Fibroblast of mammary gland (primary cell): ENCODE measurements at regions not wholly inside any gene's neighbourhood (a gene's known extent, or its start where the extent isn't known, plus 50 kb on each side); places are given as distances from the start of the nearest gene placed in this dataset.
"Not testable (repeated sequence)": the region's sequence is repeated elsewhere in the genome, so short reads cannot be mapped to it uniquely, and the experiment has no call there.

Experiments used
- DNase-seq: peaks from one replicate; pipeline ENCODE4 v3.0.0-alpha.2; 2010; ENCODE audit warnings: low read depth
- H3K4me3 ChIP-seq: 2 replicates; pipeline ENCODE4 v1.5.1; 2011; ENCODE audit warnings: low read depth, mild to moderate bottlenecking, low read length, moderate library complexity; ENCODE audit not compliant: control insufficient read depth
- TF ChIP-seq, protein P1 (sequence below): conservative IDR thresholded peaks from 2 replicates; pipeline ENCODE4 v1.5.1; 2011; ENCODE audit warnings: low read depth, low read length, inconsistent platforms; ENCODE audit not compliant: control insufficient read depth, insufficient read depth

DNA sequence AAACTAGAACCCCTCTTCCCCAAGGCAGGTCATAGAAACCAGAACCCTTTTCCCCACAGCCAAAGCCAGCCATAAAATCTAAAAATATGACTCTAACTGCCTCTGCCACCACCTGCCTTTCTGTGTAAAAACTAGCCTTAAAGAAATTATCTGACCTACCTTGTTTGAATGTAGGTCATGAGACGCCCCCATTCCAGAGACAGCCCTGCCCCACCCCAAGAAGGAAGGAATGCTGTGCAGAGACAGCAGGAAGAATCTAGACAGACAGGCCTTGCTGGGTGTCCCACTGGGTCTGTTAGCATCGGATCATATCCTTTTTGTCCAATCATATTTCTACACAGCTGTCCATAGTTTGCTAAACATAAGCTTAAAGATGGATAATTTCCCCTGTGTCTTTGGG lies 128.4 kb upstream of the RAB4A start:
- DNase-seq: no peak
- no peak overlapping the region for H3K4me3 ChIP-seq
- TF ChIP-seq, protein P1, sequence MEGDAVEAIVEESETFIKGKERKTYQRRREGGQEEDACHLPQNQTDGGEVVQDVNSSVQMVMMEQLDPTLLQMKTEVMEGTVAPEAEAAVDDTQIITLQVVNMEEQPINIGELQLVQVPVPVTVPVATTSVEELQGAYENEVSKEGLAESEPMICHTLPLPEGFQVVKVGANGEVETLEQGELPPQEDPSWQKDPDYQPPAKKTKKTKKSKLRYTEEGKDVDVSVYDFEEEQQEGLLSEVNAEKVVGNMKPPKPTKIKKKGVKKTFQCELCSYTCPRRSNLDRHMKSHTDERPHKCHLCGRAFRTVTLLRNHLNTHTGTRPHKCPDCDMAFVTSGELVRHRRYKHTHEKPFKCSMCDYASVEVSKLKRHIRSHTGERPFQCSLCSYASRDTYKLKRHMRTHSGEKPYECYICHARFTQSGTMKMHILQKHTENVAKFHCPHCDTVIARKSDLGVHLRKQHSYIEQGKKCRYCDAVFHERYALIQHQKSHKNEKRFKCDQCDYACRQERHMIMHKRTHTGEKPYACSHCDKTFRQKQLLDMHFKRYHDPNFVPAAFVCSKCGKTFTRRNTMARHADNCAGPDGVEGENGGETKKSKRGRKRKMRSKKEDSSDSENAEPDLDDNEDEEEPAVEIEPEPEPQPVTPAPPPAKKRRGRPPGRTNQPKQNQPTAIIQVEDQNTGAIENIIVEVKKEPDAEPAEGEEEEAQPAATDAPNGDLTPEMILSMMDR: no peak

DNA sequence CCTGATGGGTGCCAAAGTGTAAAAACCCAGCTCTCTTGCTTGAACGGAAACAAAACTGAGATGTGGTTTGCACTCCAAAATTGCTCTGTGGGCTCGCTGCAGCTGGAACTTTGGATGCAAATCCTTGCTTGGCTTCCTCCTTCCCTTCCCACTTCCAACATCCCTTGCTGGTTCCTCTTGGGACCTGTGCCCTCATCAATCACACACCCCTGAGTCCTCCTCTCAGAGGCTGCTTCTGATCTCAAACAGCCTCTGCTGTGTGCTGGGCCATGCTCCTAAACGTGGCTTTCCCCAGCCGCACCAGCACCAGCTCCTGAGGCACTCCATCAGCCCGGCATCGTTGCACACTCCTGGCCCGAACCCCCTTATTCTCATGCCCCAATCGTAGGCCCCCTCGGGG lies 124.3 kb upstream of the RAB4A start:
- TF ChIP-seq, protein P1: no peak
- peak; percentile 4 for DNase-seq
- no peak overlapping the region for H3K4me3 ChIP-seq

DNA sequence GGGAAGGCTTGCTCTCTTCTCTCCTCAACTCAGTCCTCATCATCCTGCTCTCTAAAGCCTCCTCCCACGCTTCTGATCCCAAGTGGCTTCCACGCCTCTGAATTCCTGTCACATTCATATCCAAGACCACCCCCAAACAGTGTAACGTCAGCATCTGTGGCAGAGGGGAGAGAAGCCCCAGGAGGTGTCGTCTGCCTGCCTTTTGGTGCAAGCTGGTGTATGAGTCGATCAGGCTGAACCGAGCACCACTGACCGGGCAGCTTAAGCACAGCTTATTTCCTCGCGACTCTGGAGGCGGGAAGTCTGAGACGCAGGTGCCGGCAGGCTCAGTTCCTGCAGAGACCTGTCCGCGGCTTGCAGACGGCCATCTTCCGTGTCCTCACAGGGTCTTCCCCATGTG lies 123.8 kb upstream of the RAB4A start:
- peak; percentile 29 for DNase-seq
- no peak overlapping the region for H3K4me3 ChIP-seq
- TF ChIP-seq, protein P1: no peak

- DNase-seq: no peak
- TF ChIP-seq, protein P1: no peak
- H3K4me3 ChIP-seq: no peak overlapping the region
Measured at GRCh38 chr1:229148041-229148671, 122.8 kb upstream of the RAB4A start.

GRCh38 chr1:229148743-229149142 lies 122.2 kb upstream of the RAB4A start:
- DNase-seq: no peak
- TF ChIP-seq, protein P1: no peak

DNA sequence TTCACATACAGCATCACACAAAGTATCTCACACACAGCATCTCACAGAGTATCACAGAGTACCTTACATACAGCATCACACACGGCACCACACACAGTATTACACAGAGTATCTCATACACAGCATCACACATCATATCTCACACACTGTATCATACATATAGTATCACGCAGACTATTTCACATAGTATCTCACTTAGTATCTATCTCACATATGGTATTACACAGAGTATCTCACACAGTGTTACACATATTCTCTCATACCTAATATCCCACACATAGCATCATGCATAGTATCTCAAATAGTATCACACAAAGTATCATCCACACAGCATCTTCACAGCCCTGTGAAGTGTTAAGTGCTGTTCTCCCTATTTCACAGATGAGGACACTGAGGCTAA lies 121.5 kb upstream of the RAB4A start:
- TF ChIP-seq, protein P1: no peak
- H3K4me3 ChIP-seq: no peak overlapping the region
- DNase-seq: no peak

More at GRCh38 chr1:229148743-229149142, 122.2 kb upstream of the RAB4A start:
- H3K4me3 ChIP-seq: no peak overlapping the region

DNA sequence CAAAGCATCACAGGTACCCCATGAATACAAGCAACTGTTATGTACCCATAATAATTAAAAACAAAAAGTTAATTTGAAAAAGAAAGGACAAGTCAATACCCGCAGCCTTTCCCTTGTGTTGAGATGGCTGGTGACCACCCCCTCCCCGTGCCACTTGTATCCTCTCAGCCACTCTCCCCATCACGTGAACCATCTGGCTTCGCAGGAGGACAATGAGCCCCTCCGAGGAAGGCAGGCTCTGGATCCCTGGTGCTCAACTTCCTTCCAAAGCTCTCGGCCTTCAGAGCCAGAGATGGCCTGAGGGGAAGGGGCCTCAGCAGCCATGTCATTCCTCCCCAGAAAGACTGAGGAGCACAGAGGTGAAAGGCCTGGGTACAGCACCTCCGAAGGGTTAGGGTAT lies 120.4 kb upstream of the RAB4A start:
- TF ChIP-seq, protein P1: no peak
- no peak for DNase-seq
- H3K4me3 ChIP-seq: no peak overlapping the region

- not testable (repeated sequence) for DNase-seq, H3K4me3 ChIP-seq
Measured at GRCh38 chr1:229151412-229151811, 119.5 kb upstream of the RAB4A start.
